KG1 (cell line): ENCODE measurements at regions not wholly inside any gene's neighbourhood (a gene's known extent, or its start where the extent isn't known, plus 50 kb on each side); places are given as distances from the start of the nearest gene placed in this dataset.

ENCODE experiments used
- DNase-seq: peaks from one replicate; lab custom pipeline; 2025; lab: John Stamatoyannopoulos, UW

GRCh38 chr2:105621038-105621437, 123.7 kb upstream of the NCK2 start:
- DNase-seq: no peak

- no peak for DNase-seq
Measured at GRCh38 chr2:105618351-105618659, 126.4 kb upstream of the NCK2 start.

GRCh38 chr2:105617631-105618350, 126.9 kb upstream of the NCK2 start:
- DNase-seq: no peak

- DNase-seq: no peak
Measured at GRCh38 chr2:105615305-105615704, 129.4 kb upstream of the NCK2 start.

- DNase-seq: no peak
Measured at GRCh38 chr2:105611811-105612424, 132.8 kb upstream of the NCK2 start.

GRCh38 chr2:105611333-105611637, 133.4 kb upstream of the NCK2 start:
- no peak for DNase-seq

- DNase-seq: no peak
Measured at GRCh38 chr2:105610576-105611332, 134.0 kb upstream of the NCK2 start.

- DNase-seq: no peak
Measured at GRCh38 chr2:105609746-105610402, 134.8 kb upstream of the NCK2 start.

- DNase-seq: no peak
Measured at GRCh38 chr2:105607920-105608504, 136.7 kb upstream of the NCK2 start.

- no peak for DNase-seq
Measured at GRCh38 chr2:105606081-105606480, 138.6 kb upstream of the NCK2 start.

- DNase-seq: no peak
Measured at GRCh38 chr2:105604938-105605337, 139.8 kb upstream of the NCK2 start.

- no peak for DNase-seq
Measured at GRCh38 chr2:105600949-105601794, 143.5 kb upstream of the NCK2 start.

- no peak for DNase-seq
Measured at GRCh38 chr2:105600602-105600948, 144.1 kb upstream of the NCK2 start.

GRCh38 chr2:105600037-105600442, 144.7 kb upstream of the NCK2 start:
- DNase-seq: no peak

GRCh38 chr2:105598829-105599698, 145.6 kb upstream of the NCK2 start:
- no peak for DNase-seq

- no peak for DNase-seq
Measured at GRCh38 chr2:105597806-105598803, 146.6 kb upstream of the NCK2 start.

GRCh38 chr2:105597011-105597805, 147.5 kb upstream of the NCK2 start:
- DNase-seq: no peak

GRCh38 chr2:105596411-105596921, 148.2 kb upstream of the NCK2 start:
- no peak for DNase-seq
